ENCODE measurements at regions not wholly inside any gene's neighbourhood (a gene's known extent, or its start where the extent isn't known, plus 50 kb on each side); places are given as distances from the start of the nearest gene placed in this dataset.

GRCh38 chr2:128477891-128478290 is 159.2 kb upstream of the HS6ST1 start:
- H3K4me1 Mint-ChIP-seq: peaks cover 4% of the 10 kb centered on the region
- no peak overlapping the region for H3K4me3 Mint-ChIP-seq
- DNase-seq (ENCODE audit: low spot score) (no peak), ATAC-seq (no peak)
- no peak overlapping the region for H3K27ac Mint-ChIP-seq
- H3K27me3 Mint-ChIP-seq (ENCODE audit: low read depth): no peaks in the 10 kb centered on the region
- peaks cover 3% of the 10 kb centered on the region; the same call in 1 of the 2 replicates for H3K9me3 Mint-ChIP-seq
- TF ChIP-seq ZNF317 (CRISPR knock-in tag; IDR thresholded peaks at IDR 0.05; ENCODE audit: borderline replicate concordance, low read depth) (no peak), ZMAT4 (CRISPR knock-in tag; IDR thresholded peaks at IDR 0.05) (no peak), ZNF532 (CRISPR knock-in tag; IDR thresholded peaks at IDR 0.05; ENCODE audit: borderline replicate concordance) (no peak), ELF4 (CRISPR knock-in tag; IDR thresholded peaks at IDR 0.05; ENCODE audit: low read depth) (no peak), IRF2 (CRISPR knock-in tag; IDR thresholded peaks at IDR 0.05; ENCODE audit: borderline replicate concordance, low read depth) (no peak), MAX (CRISPR knock-in tag; IDR thresholded peaks at IDR 0.05) (no peak)
- ChIA-PET CTCF (no interaction called here), POLR2A (no interaction called here)
- H3K36me3 Mint-ChIP-seq: no peaks in the 10 kb centered on the region

GRCh38 chr2:128485761-128486639 is 167.3 kb upstream of the HS6ST1 start:
- no peak for TF ChIP-seq STAT6 (CRISPR knock-in tag; conservative IDR thresholded peaks at IDR 0.05; ENCODE audit: low read depth)
- no peak for TF ChIP-seq ZNF232 (CRISPR knock-in tag; IDR thresholded peaks at IDR 0.05)
- ATAC-seq (no peak), DNase-seq (ENCODE audit: low spot score) (no peak)
- Mint-ChIP-seq H3K27ac (no peak overlapping the region), H3K36me3 (no peaks in the 10 kb centered on the region), H3K4me1 (peaks cover 34% of the 10 kb centered on the region), H3K27me3 (ENCODE audit: low read depth) (no peaks in the 10 kb centered on the region; the same call in 1 of the 2 replicates), H3K4me3 (no peak overlapping the region), H3K9me3 (peaks cover 3% of the 10 kb centered on the region; the same call in 1 of the 2 replicates)
- ChIA-PET CTCF (interaction anchor here (0.7 to 1.3 kb wide), 9 partner anchors 10 to 422 kb away, joined by 3 to 5 read pairs (median 3); no protein-coding TSS in a partner anchor), POLR2A (no interaction called here)

- Mint-ChIP-seq H3K4me3 (no peak overlapping the region), H3K4me1 (peaks cover 42% of the 10 kb centered on the region), H3K27me3 (ENCODE audit: low read depth) (no peaks in the 10 kb centered on the region; the same call in 1 of the 2 replicates), H3K9me3 (peaks cover under 1% of the 10 kb centered on the region; the same call in 1 of the 2 replicates), H3K36me3 (no peaks in the 10 kb centered on the region), H3K27ac (no peak overlapping the region)
- POLR2A ChIA-PET: no interaction called here
- ATAC-seq (no peak), DNase-seq (ENCODE audit: low spot score) (no peak)
- CTCF ChIA-PET: interaction anchor here (0.7 to 1.3 kb wide), 10 partner anchors 9 to 423 kb away, joined by 3 to 5 read pairs (median 4); no protein-coding TSS in a partner anchor
- no peak for TF ChIP-seq STAT6 (CRISPR knock-in tag; conservative IDR thresholded peaks at IDR 0.05; ENCODE audit: low read depth)
- no peak for TF ChIP-seq ERG (CRISPR knock-in tag; IDR thresholded peaks at IDR 0.05)
- TF ChIP-seq NFYB (CRISPR knock-in tag; conservative IDR thresholded peaks at IDR 0.05; ENCODE audit: low read depth): no peak
- TF ChIP-seq ELF4 (CRISPR knock-in tag; IDR thresholded peaks at IDR 0.05; ENCODE audit: low read depth): no peak
- TF ChIP-seq PREB (CRISPR knock-in tag; IDR thresholded peaks at IDR 0.05; ENCODE audit: borderline replicate concordance): no peak
- TF ChIP-seq ZBTB43 (CRISPR knock-in tag; IDR thresholded peaks at IDR 0.05): no peak
Observed at GRCh38 chr2:128486640-128487375, 168.1 kb upstream of the HS6ST1 start.
